ENCODE measurements at regions not wholly inside any gene's neighbourhood (a gene's known extent, or its start where the extent isn't known, plus 50 kb on each side); places are given as distances from the start of the nearest gene placed in this dataset.

GRCh38 chr12:73731658-73732057 is 806.0 kb upstream of the ATXN7L3B start:
- H3K4me1 ChIP-seq: no peaks in the 10 kb centered on the region
- H3K9me3 ChIP-seq: no peaks in the 10 kb centered on the region
- no peaks in the 10 kb centered on the region for H3K36me3 ChIP-seq
- H3K27ac ChIP-seq: no peak overlapping the region
- intact Hi-C loops (cut with DNase I; ENCODE audit: low total_unique reads): no loop called here
- no peaks in the 10 kb centered on the region for H3K27me3 ChIP-seq
- no peak overlapping the region for H3K4me3 ChIP-seq
- no peak for DNase-seq
- TF ChIP-seq, protein P1, sequence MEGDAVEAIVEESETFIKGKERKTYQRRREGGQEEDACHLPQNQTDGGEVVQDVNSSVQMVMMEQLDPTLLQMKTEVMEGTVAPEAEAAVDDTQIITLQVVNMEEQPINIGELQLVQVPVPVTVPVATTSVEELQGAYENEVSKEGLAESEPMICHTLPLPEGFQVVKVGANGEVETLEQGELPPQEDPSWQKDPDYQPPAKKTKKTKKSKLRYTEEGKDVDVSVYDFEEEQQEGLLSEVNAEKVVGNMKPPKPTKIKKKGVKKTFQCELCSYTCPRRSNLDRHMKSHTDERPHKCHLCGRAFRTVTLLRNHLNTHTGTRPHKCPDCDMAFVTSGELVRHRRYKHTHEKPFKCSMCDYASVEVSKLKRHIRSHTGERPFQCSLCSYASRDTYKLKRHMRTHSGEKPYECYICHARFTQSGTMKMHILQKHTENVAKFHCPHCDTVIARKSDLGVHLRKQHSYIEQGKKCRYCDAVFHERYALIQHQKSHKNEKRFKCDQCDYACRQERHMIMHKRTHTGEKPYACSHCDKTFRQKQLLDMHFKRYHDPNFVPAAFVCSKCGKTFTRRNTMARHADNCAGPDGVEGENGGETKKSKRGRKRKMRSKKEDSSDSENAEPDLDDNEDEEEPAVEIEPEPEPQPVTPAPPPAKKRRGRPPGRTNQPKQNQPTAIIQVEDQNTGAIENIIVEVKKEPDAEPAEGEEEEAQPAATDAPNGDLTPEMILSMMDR (IDR thresholded peaks at IDR 0.05): no peak

- TF ChIP-seq, protein P1 (IDR thresholded peaks at IDR 0.05): no peak
- intact Hi-C loops (cut with DNase I; ENCODE audit: low total_unique reads): no loop called here
Measured at GRCh38 chr12:73769337-73769736, 768.3 kb upstream of the ATXN7L3B start.

DNA sequence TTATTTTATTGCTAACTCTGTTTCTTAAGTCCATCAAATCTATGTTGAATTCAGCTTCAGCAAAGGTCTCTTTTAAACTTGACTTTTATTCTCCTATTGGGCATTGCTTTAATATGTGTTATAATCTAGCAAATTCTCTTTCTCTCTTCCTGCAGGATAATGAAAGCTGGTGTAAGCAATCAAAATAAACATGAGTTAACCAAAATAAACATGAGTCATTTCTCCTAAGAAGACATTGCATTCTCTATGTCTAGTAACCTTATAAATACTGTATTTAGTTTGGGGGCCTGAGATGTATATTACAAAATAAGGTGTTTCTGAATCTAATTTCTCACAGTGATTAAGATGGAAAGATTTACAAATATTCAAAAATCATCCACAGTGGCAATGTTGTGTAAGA is 739.1 kb upstream of the ATXN7L3B start:
- H3K4me1 ChIP-seq: no peaks in the 10 kb centered on the region
- H3K9me3 ChIP-seq: no peaks in the 10 kb centered on the region
- DNase-seq: no peak
- TF ChIP-seq, protein P1 (IDR thresholded peaks at IDR 0.05): no peak
- H3K36me3 ChIP-seq: no peaks in the 10 kb centered on the region
- intact Hi-C loops (cut with DNase I; ENCODE audit: low total_unique reads): no loop called here
- H3K4me3 ChIP-seq: no peak overlapping the region
- no peaks in the 10 kb centered on the region for H3K27me3 ChIP-seq
- H3K27ac ChIP-seq: no peak overlapping the region

More at GRCh38 chr12:73769337-73769736, 768.3 kb upstream of the ATXN7L3B start:
- no peaks in the 10 kb centered on the region for H3K4me1 ChIP-seq
- H3K27ac ChIP-seq: no peak overlapping the region
- H3K27me3 ChIP-seq: no peaks in the 10 kb centered on the region
- no peaks in the 10 kb centered on the region for H3K36me3 ChIP-seq
- H3K9me3 ChIP-seq: peaks cover 0 to 9% (median 0%) of the 10 kb centered on the region in 3 donors
- H3K4me3 ChIP-seq: no peak overlapping the region
- DNase-seq: no peak

- Histone ChIP-seq H3K27me3 (no peaks in the 10 kb centered on the region), H3K27ac (no peak overlapping the region), H3K4me3 (no peak overlapping the region), H3K4me1 (no peaks in the 10 kb centered on the region), H3K36me3 (no peaks in the 10 kb centered on the region), H3K9me3 (no peaks in the 10 kb centered on the region)
- no peak for DNase-seq
- TF ChIP-seq, protein P1 (IDR thresholded peaks at IDR 0.05): no peak
- intact Hi-C loops (cut with DNase I; ENCODE audit: low total_unique reads): no loop called here
Measured at GRCh38 chr12:73815072-73815645, 722.5 kb upstream of the ATXN7L3B start.

GRCh38 chr12:73817161-73817560 is 720.5 kb upstream of the ATXN7L3B start:
- no peak overlapping the region for H3K4me3 ChIP-seq
- H3K27ac ChIP-seq: no peak overlapping the region
- H3K36me3 ChIP-seq: no peaks in the 10 kb centered on the region
- TF ChIP-seq, protein P1 (IDR thresholded peaks at IDR 0.05): no peak
- intact Hi-C loops (cut with DNase I; ENCODE audit: low total_unique reads): no loop called here
- no peaks in the 10 kb centered on the region for H3K9me3 ChIP-seq
- no peak for DNase-seq
- H3K27me3 ChIP-seq: no peaks in the 10 kb centered on the region
- H3K4me1 ChIP-seq: no peaks in the 10 kb centered on the region

- TF ChIP-seq, protein P1 (IDR thresholded peaks at IDR 0.05): no peak
- intact Hi-C loops (cut with DNase I; ENCODE audit: low total_unique reads): no loop called here
Measured at GRCh38 chr12:73833746-73834145, 703.9 kb upstream of the ATXN7L3B start.

More at GRCh38 chr12:73833746-73834145, 703.9 kb upstream of the ATXN7L3B start:
- no peak for DNase-seq
- H3K36me3 ChIP-seq: no peaks in the 10 kb centered on the region
- no peaks in the 10 kb centered on the region for H3K27me3 ChIP-seq
- no peak overlapping the region for H3K4me3 ChIP-seq
- no peaks in the 10 kb centered on the region for H3K9me3 ChIP-seq
- H3K27ac ChIP-seq: no peak overlapping the region
- H3K4me1 ChIP-seq: no peaks in the 10 kb centered on the region
